Kidney capillary endothelial cell (primary cell): ENCODE measurements at regions not wholly inside any gene's neighbourhood (a gene's known extent, or its start where the extent isn't known, plus 50 kb on each side); places are given as distances from the start of the nearest gene placed in this dataset.
A peak's percentile ranks its signal among the peaks of the same experiment; 100 is the strongest.
"Not testable (repeated sequence)": the region's sequence is repeated elsewhere in the genome, so short reads cannot be mapped to it uniquely, and the experiment has no call there.

Source experiments
- DNase-seq: peaks from one replicate; pipeline ENCODE4 v3.0.0-alpha.2; 2018; ENCODE audit warnings: low spot score

DNA sequence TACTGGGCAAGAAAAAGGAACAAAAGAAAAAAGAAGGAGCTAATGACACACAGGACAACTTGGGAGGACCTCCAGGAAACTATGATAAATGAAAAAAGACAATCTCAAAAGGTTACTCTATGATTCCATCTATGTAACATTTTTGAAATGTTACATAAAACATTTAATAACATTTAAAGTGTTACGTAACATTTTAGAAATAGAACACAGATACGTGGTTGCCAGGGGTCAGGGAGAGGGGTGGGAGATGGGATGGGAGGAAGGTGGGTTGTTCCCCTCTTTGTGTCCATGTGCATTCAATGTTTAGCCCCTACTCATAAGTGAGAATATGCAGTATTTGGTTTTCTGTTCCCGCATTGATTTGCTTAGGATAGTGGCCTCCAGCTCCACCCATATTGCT lies 116.6 kb downstream of the C16orf95 start:
- no peak for DNase-seq

DNA sequence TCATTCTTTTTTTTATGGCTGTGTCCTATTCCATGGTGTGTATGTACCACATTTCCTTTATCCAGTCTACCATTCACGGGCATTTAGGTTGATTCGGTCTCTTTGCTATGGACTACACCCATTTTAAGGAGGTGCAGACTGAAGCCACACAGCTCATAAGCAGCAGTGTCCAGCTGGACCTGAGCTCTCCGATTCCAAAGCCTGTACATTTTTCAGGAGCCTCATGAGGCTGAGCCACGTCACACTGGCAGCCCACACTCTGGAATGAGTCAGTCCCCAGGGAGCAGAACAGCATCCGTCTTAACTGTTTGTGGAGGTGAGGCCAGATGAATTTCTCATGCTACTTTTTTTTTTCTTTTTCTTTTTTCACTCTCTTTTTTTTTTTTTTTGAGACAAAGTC lies 116.1 kb downstream of the C16orf95 start:
- DNase-seq, result peak; percentile 64

- no peak for DNase-seq
Observed at GRCh38 chr16:87201790-87202189, 115.4 kb downstream of the C16orf95 start.

GRCh38 chr16:87202346-87202745 lies 114.8 kb downstream of the C16orf95 start:
- no peak for DNase-seq

DNA sequence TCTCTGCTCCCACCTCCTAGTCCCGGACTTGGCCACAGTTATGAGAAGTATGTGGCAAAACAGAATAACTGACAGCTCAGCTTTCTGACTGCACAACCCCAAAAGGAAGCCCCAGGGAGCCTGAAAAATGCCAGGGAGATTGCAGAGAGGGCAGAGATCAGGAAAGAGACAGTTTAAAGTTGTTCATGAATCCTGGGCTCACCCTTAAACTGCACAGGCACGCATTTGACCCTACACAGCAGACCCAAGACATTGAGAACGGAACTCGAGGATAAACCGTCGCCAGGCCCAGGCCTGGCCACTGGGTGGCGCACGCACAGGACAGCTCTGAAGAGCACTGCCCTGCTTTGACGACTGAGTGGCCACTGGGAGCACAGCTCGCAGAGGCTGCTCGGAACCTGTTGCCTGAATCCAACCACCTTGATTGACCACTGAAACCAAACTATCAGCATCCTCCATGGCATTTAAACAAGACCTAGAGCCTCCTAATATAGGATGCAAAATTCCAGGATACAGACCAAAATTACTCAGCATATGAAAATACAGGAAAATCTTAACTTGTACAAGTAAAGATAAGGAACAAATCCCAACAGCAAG lies 114.0 kb downstream of the C16orf95 start:
- DNase-seq, result peak; percentile 54

DNA sequence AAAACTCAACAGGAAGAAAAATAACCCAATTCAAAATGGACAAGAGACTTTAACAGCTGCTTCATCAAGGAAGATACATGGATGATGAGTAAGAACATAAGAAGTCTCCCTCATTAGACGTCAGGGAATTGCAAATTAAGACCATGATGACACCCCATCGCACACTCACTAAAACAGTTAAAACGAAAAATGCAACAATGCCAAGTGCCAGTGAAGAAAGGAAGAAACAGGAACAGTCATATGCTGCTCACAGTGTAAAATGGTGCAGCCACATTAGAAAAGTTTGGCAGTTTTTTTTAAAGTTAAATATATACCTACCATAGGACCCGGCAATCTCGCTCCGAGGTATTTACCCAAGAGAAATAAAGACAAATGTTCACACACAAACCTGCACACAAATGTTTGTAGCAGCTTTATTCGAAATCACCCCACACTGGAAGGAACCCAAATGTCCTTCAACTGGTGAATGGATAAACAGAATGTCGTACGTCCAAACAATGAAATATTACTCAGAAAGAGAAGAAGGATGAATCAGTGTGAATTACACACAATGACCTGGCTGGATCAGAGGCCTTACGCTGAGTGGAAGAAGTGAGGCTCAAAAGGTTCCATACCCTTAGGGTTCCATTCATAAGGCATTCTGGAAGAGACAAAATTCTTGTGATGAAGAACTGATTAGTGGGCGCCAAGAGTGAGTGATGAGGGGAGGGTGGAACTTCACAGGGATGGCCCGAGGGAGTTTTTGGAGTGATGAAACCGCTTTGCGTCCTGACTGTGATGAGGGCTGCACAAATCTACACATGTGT lies 110.3 kb downstream of the C16orf95 start:
- no peak for DNase-seq

GRCh38 chr16:87207509-87207908 lies 109.7 kb downstream of the C16orf95 start:
- no peak for DNase-seq

DNA sequence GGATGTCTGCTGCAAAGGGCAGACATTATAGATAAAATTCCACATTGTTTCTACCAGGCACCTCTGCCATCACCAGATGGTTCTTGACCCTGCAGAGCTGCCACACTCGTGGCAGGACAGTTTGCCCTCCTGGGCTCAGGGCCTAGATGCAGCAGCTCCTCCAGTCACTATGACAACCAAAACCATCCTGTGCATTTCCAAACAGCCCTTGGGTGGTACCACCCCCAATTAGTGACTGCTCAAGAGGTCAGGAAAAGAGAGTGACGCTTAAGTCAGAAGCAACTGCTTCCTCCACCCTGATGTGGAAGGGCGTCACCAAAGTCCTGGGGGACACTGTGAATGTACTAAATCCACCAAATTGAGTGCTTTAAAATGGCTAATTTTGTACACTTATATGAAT lies 109.2 kb downstream of the C16orf95 start:
- DNase-seq, result no peak

DNA sequence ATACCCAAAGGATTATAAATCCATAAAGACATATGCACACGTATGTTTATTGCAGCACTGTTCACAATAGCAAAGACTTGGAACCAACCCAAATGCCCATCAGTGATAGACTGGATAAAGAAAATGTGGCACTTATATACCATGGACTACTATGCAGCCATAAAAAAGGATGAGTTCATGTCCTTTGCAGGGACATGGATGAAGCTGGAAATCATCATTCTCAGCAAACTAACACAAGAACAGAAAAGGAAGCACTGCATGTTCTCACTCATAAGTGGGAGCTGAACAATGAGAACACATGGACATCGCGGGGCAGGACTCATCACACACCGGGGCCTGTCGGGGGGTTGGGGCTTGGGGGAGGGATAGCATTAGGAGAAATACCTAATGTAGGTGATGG lies 108.2 kb downstream of the C16orf95 start:
- DNase-seq, result not testable (repeated sequence)

GRCh38 chr16:87209808-87210512 lies 107.2 kb downstream of the C16orf95 start:
- DNase-seq, result no peak

DNA sequence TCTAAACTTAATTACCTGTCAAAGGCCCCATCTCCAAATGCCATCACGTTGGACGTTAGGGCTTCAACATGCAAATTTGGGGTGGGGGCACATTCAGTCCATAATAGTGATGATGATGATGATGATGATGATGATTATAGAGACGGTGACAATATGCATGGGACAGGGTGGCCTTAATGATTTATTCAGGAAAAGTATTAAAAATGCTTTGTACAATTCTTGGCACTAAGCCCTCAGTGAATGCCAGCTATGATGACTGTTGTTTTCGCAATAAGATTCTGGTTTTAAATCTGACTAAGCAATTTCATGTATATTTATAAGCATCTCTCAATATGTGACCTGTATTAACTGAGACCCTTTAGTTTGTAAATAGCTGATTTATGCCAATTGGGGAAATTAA lies 106.3 kb downstream of the C16orf95 start:
- no peak for DNase-seq

DNA sequence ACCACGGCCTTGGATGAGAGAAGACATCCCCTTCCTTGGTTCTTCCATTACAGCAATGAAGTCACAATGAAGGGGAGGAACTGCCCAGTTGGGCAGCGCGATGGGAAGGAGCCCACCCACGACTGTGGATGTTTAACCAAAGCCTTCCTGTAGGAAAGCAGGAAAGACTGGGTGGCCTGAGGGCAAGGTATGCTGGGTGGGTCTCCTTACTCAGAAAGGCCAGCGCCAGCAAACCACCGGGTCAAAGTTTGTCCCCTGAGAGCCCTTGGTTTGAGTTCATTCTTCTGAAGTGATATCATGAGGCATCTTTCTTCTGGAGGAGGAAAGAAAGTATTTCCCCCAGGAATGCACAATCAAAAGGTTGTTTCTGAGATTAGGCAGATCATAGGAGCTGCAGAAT lies 105.2 kb downstream of the C16orf95 start:
- no peak for DNase-seq

- no peak for DNase-seq
Observed at GRCh38 chr16:87213536-87213935, 103.7 kb downstream of the C16orf95 start.

- no peak for DNase-seq
Observed at GRCh38 chr16:87216148-87216840, 100.9 kb downstream of the C16orf95 start.

- no peak for DNase-seq
Observed at GRCh38 chr16:87216841-87217275, 100.3 kb downstream of the C16orf95 start.

DNA sequence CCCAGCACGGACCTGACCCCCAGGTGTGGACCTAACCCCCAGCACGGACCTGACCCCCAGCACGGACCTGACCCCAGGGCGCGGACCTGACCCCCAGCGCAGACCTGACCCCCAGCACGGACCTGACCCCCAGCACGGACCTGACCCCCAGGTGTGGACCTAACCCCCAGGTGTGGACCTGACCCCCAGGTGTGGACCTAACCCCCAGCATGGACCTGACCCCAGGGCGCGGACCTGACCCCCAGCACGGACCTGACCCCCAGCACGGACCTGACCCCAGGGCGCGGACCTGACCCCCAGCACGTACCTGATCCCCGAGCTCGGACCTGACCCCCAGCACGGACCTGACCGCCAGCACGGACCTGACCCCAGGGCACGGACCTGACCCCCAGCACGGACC lies 99.4 kb downstream of the C16orf95 start:
- not testable (repeated sequence) for DNase-seq

DNA sequence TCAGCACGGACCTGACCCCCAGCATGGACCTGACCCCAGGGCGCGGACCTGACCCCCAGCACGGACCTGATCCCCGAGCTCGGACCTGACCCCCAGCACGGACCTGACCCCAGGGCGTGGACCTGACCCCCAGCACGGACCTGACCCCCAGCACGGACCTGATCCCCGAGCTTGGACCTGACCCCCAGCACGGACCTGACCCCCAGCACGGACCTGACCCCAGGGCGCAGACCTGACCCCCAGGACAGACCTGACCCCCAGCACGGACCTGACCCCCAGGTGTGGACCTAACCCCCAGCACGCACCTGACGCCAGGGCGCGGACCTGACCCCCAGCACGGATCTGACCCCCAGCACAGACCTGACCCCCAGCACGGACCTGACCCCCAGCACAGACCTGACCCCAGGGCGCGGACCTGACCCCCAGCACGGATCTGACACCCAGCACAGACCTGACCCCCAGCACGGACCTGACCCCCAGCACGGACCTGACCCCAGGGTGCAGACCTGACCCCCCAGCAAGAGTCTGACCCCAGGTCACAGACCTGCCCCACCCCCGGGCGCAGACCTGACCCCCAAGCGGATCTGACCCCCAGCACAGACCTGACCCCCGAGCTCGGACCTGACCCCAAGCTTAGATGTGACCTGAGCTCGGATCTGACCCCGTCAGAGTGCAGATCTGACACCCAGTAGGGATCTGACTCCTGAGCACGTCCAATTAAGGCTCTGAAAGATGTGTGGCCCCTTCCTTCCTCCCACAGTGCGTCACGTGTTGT lies 98.7 kb downstream of the C16orf95 start:
- no peak for DNase-seq

DNA sequence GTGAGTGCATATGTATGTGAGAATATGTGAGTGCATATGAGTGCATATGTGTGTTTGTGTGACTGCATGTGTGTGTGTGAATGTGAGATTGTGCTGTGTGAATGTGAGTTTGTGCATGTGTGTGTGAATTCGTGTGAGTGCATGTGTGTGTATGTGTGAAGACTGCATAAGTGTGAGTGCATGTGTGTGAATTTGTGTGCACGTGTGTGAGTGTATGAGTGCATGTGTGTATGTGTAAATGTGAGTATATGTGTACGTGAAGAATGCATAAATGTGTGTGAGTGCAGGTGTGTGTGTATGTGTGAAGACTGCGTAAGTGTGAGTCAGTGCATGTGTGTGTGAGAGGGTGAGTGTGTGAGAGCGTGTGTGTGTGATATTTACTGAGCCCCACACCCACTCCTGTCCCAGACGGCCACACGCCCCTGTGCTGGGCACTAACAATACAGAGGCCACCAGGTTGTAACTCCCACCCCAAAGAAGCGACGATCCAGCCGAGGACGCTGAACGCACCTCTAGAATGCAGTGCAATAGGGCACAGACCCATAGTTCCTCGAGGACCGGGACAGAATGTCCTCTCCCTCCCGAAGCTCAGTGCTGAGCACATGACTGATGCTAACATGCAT lies 97.8 kb downstream of the C16orf95 start:
- DNase-seq, result no peak

DNA sequence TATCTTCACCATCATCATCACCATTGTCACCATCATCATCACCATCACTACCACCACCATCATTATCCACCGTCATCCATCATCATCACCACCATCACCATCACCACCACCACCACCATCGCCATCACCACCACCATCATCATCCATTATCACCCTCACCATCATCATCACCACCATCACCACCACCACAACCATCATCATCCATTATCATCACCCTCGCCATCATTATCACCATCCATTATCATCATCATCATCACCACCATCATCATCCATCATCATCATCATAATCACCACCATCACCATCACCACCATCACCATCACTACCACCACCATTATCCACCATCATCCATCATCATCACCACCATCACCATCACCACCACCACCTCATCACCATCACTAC lies 95.6 kb downstream of the C16orf95 start:
- no peak for DNase-seq

- DNase-seq, result no peak
Observed at GRCh38 chr16:87222335-87222734, 94.9 kb downstream of the C16orf95 start.

DNA sequence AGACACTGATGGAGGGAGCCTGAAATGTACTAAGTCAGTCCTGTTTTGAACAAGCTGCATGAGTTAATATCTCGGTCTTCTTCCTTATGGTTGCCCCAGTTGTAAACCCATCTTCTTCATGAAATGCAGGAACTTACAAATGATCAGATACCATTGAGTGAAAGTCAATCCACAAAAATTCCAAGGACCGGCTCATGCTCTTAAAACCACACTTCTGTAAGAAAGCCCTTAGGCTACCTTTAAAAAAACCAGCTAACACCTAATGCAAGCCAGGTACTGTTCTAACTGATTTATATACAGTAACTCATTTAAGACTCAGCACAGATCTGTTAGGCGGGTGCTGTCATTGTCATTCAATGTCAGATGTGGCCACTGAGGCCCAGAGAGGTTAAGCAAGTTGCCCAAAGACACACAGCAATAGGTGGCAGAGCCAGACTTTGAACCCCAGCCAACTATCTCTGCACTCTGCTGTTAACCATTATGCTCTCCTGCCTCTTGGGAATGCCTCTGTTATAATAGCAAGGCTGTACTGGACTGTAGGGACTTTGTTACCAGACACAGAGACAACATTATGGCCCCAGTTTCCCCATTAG lies 93.4 kb downstream of the C16orf95 start:
- no peak for DNase-seq
